ENCODE measurements at regions not wholly inside any gene's neighbourhood (a gene's known extent, or its start where the extent isn't known, plus 50 kb on each side); places are given as distances from the start of the nearest gene placed in this dataset.
"Not testable (repeated sequence)": the region's sequence is repeated elsewhere in the genome, so short reads cannot be mapped to it uniquely, and the experiment has no call there.

DNA sequence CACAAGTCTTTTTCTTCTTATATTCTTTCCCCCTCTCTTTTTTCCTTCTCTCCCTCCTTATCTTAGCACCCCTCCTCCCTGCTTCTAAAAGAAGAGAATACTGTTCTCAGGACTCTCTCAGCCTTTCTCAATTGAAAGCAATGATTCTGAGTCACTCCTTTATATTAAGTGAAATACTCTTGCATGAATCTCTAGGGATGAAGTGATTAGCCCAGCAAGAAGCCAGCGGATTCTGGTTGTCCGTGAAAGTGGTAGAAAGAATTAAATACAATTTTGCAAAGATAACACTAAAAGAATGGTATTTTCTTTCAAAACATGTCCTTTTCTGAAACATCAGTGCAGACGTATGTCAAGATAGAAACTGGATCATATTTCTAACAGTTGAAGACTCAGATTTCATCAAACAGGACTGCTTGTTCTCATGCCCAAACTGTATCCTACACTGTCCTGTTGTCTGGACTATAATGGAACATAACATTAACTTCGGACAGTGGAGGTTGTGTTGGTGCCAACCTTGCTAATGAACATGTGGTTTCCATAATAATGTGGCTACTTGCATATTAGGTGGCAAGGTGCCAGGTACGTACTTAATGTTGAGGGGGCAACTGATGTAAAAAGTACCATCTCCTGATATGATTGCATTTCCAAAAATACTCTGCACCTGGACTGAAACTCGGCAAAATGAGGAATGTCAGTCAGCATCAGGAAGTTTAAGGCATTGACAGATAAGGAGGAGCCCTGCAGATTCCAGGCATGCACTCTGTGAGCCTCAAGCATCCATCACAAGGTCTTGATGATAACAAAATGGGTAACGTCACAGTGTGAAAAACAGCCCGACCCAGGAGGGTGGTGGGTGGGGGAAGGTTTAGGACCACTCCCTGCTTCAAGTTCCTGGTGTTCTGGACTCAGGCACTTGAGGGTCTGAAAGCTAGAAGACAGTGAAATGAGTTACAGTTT, 357.2 kb downstream of the DLEU7 start:
- peak; percentile 23 for DNase-seq (ENCODE audit: low spot score)

DNA sequence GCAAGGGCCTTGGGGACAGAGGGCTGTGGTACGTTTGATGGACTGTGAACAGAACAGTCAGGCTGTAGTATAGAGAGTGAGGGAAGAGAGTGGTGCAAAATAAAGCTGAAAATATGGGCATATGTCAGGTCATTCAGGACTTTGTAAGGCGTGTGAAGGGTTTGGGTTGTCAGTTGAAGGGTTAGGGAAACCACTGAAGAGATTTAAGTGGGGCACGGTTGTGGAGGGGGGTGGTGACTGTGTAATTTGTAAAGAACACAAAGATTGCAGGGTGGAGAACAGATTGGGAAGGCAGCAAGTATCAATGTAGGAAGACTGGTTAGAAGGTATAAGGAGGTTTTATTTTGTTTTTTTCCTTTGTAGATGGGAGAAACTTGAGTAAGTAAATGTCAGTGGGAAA, 349.8 kb downstream of the DLEU7 start:
- no peak for DNase-seq (ENCODE audit: low spot score)

DNA sequence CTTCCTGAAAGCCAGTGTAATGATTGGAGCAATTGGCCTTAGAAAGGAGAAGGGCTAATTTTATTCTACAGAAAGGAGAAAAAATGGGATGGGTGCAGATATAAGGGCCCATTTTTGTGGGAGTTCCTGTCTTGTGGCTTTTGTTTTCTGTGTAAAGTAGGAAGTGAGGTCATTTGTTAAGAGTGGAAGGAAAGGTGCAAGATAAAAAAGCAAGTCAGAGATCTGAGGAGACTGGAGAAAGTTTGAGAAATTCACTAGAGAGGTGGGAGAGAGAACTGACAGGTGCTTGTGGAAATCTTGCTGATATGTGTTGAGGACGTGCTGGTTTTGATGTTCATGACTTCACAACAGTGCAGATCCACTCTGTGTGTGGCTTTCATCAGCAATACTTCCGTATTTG, 349.4 kb downstream of the DLEU7 start:
- no peak for DNase-seq (ENCODE audit: low spot score)

DNA sequence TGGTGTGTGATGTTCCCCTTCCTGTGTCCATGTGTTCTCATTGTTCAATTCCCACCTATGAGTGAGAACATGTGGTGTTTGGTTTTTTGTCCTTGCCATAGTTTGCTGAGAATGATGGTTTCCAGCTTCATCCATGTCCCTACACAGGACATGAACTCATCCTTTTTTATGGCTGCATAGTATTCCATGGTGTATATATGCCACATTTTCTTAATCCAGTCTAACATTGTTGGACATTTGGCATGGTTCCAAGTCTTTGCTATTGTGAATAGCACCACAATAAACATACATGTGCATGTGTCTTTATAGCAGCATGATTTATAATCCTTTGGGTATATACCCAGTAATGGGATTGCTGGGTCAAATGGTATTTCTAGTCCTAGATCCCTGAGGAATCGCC, 340.3 kb downstream of the DLEU7 start:
- not testable (repeated sequence) for DNase-seq (ENCODE audit: low spot score)

DNA sequence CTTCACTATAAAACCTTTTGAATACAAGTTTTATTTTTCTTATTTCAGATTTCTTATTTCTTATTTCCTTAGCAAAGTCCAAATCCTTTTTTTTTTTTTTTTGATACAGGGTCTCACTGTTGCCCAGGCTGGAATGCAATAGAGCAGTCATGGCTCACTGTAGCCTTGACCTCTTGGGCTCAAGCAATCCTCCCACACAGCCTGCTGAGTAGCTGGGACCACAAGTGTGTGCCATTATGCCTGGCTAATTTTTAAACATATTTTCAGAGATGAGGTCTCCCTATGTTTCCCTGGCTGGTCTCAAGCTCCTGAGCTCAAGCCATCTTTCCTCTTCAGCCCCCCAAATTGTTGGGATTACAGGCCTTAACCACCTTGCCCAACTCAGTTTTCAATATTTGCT, 334.3 kb downstream of the DLEU7 start:
- DNase-seq (ENCODE audit: low spot score), result no peak

DNA sequence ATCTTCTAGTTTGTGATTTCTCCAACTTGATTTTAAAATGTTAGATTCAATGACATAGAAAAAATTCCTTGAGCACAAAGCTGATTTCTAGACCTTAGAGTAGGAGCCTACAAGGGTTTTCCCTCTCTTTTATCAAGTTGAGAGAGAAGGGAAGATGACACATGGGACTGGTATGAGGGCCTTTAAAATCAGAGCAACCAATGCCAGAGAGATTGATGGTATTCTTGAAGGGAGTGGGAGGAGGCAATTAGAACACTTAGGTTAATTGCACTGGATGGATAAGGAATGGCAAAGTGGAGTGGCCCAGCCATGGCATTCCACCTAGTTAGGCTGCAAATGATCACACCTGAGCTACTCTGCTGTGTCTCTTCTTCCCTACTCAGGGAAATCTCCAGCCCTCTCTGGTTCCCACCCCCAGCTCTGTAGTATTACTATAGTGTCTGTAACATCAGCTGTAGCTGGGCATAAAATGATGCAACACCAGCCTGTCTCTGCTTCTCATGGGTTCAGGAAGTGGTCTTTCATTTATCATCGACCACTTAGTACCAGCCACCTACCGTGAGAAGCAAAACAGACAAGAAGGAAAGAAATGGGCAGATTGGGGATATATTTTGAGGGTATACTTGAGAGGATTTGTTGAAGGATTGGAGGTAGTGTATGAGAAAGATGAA, 333.6 kb downstream of the DLEU7 start:
- DNase-seq (ENCODE audit: low spot score), result no peak

DNA sequence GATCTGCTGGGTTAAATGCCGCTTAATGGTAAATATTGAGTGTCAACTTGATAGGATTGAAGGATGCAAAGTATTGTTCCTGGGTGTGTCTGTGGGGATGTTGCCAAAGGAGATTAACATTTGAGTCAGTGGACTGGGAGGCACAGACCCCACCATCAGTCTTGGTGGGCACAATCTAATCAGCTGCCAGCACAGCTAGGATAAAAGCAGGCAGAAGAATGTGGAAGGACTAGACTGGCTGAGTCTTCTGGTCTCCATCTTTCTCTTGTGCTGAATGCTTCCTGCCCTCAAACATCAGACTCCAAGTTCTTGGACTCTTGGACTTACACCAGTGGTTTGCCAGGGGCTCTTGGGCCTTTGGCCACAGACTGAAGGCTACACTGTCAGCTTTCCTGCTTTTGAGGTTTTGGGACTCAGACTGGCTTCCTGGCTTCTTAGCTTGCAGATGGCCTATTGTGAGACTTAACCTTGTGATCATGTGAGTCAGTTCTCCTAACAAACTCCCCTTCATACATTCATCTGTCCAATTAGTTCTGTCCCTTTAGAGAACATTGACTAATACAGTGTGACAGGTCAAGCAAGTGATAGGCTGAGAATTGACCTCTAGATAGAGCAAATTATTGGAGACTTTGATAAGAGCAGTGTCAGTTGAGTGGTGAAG, 332.5 kb downstream of the DLEU7 start:
- DNase-seq (ENCODE audit: low spot score), result not testable (repeated sequence)

DNA sequence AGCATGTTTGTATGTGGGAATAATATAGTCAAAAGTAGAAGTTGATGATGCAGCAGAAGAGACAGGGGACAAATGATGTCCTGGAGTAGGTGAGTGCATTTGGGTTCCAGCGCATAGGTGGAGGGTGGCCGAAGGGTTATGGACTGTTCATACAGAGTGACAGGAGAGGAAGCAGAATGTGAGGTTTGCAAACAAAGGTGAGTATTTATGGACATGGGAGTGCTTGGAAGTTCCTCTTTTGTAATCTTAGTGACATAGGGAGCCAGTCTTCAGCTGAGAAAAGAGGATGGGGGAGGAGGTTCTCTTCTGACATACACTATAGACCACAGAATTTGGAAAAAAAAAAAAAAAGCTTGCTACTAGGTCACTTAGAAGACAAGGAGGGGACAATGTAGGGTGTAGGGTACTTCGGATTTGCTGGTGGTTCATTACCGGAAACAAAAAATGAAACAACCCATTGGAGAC, 331.6 kb downstream of the DLEU7 start:
- DNase-seq (ENCODE audit: low spot score), result no peak

DNA sequence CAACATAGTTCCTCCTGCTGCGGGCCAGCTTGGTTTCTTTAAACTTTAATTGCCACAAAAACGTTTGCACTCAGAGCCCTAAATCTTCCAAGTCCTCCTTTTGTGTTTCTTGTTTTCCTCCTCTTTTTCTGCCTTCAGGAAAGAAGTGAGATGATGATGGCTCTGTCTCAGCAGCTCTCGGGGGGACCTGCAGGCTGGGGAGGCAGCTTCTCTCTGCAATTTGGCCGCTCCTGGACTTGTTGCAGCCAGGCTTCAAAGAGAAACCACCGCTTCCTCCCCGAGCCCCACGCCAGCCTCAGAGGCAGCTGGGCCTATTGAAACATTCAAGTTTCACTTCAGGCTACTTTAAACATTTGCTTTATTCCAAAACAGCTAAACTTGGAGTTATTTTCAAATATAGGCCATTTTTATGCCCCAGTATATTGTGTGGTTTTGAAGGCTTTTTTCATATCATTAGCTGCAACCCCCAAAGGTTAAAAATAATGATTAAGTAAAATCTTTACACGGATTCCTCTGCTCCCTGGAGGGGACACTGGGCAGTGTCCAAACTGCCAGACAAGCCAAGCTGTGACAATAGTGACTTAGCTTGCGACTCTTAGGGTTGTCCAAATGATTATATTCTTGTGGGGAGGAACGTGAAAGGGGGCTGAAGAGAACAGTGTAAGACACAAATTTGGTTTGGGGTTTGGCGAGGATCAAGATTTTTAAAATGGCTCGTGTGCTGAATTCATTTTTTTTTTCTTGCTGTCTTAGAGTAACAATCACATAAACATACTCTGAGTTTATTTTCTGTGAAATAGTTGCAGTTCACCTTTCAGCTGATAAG, 330.8 kb downstream of the DLEU7 start:
- DNase-seq (ENCODE audit: low spot score), result peak; percentile 59

DNA sequence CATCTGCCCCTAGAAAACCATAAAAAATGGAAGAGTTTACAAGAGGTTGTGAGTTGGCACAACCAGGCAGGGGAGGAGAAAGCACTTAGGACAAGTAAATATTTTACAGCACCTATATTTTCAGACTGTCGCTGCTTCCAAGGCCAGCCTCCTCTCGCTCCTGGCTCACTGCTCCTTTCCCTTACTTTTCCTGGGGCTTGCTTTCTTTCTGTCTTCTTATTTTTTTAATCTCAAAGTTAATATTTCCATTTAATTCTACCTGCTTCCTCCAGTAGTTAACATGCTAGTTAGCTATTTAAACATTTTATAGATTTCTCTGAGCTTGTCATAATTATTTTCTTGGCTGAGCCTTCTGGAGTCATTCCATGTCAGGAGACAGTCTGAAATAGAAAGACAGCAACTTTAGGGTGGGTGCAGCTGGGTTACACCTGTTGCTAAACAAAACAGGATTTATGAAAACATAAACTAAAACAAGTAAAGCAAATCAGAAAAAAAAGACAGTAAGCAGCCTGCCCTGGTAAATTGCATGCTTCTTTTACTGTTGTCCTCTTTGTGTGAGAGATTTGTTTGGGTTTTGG, 330.1 kb downstream of the DLEU7 start:
- no peak for DNase-seq (ENCODE audit: low spot score)

DNA sequence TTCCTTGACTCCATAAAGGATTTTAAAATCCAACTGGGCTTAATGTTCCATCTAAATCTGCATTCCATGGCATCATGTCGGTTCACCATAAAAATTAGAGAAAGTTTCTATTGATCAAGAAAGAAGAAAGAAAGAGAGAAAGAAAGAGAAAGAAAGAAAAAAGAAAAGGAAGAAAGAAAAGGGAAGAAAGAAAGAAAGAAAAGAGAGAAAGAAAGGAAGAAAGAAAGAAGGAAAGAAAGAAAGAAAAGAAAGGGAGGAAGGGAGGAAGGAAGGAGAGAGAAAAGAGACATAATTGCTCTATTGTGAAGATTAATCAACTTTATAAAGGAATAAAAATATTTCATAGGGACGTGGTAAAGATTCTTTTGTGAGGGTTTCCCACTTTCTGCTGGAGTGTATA, 329.2 kb downstream of the DLEU7 start:
- no peak for DNase-seq (ENCODE audit: low spot score)

DNA sequence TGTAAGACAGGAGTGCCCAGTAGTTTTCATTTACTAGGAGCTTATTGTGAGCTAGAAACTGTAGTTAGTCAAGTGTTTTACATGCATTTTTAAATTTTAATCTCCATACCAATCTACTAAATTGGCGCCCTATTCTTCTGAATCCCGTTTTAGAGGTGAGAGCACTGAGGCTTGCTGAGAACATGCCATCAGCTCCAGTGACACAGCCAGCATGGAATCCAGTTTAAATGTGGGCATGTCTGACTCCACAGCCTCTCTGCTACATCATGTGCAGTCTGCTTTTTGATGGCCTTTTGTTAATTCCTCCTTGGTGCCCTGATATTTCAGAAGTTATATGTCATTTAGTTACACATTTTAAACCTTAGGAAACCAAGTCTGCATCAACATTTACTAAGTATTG, 325.4 kb downstream of the DLEU7 start:
- DNase-seq (ENCODE audit: low spot score), result no peak

DNA sequence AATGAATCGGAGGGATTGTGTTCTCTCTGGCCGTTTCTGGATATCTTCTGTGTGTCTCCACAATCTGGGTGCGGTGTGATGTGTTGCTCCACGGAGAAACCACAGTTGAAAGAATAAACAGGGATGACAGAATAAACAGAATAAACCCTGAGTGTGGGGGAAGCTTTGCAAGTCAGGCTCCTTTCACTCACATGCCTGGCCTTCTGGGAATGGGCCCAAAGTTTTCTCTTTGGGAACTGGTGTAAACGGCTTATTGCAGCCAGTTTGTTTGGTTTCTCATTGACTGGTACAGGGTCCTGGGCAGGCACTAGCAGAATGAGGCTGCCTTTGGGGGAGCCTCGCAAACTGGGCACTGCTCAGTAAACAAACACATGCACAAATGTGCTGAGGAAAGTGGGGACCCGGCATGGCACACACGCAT, 324.7 kb downstream of the DLEU7 start:
- DNase-seq (ENCODE audit: low spot score), result no peak

DNA sequence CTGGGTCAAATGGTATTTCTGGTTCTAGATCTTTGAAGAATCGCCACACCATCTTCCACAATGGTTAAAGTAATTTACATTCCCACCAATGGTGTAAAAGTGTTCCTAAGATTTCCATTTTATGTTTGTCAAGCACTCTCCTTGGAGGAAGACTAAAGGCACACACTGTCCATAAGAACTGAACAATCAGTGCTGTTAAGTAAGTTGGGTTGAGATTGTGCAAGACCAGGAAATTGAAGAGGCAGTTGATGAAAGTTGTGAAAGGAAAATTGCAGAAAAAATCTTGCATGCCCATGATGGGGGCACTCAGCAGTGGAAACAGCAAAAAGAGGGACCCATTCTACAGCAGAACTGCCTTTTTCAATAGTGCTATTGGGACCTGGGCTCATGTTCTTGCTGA, 323.6 kb downstream of the DLEU7 start:
- no peak for DNase-seq (ENCODE audit: low spot score)

DNA sequence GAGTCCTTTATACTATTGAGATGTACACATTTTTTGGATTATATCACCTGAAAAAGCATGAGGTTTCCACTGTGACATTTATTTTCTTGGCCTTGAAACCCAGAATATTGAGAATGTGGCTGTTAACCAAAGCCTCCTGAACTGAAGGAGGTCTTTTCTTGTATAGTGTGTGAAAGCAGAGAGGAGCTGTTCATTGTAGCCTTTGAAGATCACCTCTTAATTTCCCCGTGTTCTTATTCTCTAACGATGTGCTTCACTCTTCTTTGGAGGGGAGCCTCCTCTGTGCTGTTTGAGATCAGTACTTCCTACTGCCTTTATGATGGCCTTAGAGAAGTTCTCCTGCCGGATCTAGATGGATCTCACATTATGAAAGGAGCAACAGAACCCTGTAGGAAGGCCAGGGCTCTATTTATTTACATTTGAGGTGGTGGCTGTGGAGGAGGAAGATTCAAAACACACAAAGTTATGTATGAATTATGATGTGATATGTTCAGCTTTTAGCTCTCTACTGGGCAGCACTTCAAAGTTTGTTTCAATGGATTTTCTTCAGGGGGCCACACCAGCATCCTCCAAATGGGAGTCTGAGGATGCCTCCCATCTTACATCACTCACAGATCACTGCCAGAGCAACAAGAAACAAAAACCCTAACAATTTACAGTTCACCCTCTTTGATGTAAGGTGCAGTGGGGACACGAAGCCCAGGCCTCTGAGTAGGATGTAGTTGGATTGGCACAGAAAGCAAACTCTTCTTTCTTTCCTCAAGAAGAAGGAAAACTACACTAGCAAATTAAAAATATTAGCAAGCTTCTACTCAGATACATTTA, 322.3 kb downstream of the DLEU7 start:
- DNase-seq (ENCODE audit: low spot score), result no peak

DNA sequence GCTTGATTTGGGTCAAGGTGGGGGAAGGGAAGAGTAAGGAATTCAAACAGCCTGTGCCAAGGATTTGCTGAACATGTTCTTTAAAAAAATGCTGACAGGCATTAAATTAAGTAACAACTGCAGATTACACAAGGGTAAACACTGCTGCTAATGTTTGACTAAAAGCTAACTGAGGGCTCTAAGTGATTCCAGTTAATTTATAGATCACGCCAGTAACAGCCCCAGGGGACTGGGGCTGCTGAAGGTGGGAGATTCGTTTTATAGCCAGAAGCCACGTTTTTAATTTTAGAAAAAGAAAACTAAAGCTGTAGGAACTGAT, 321.7 kb downstream of the DLEU7 start:
- no peak for DNase-seq (ENCODE audit: low spot score)

DNA sequence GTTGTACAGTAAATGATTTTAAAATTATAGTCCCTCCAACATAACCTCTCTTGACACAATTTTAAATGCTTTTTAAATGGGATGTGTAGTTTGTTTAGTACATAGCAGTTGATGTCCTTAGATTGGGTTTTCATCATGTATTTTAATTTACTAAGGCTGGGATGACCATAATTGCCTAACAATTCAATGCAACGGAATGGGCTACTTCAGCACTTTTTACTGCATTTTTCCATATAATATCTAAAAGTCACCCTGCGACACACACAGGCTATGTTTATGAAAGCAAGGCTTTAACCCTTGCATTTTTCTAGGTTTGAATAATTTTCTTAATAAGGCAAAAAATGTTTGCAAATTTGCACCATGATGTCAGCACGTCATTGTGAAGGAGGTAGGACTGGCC, 321.0 kb downstream of the DLEU7 start:
- DNase-seq (ENCODE audit: low spot score), result no peak

DNA sequence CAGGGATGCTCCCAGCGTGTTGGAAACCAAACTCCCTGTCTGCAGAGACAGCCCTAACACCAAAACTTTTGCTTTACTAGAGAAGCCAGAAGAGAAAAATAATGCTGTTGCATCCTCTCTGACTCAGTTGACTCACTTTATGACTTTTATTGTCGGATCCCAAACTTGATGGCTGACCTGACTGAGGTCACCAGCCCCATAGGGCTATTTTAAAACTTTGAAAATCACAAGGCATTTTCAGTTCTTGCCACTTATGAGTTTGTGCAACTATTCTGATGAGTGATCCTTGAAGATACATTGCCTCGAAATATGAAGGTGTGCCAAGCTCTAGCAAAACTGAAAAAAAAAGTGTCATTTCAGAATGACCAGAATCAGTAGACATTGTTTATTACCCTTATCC, 320.2 kb downstream of the DLEU7 start:
- DNase-seq (ENCODE audit: low spot score), result no peak

DNA sequence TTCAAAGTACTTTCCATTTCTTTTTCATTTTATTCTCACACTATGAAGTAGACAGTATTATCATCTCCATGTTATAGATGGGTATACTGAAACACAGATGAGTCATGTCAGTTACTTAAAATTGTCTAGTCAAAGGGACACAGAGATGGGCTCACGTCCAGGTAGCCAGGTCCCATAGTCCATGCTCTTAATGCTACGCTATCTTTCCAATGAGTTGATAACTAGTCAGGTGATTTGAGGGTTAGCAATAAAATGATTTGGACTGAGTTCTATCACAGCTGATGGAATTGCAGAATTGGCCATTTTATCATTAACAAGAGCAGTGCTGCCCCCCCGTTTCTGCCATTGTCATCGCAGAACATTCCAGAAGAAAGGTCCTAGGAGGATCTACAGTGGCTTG, 318.9 kb downstream of the DLEU7 start:
- DNase-seq (ENCODE audit: low spot score), result no peak

DNA sequence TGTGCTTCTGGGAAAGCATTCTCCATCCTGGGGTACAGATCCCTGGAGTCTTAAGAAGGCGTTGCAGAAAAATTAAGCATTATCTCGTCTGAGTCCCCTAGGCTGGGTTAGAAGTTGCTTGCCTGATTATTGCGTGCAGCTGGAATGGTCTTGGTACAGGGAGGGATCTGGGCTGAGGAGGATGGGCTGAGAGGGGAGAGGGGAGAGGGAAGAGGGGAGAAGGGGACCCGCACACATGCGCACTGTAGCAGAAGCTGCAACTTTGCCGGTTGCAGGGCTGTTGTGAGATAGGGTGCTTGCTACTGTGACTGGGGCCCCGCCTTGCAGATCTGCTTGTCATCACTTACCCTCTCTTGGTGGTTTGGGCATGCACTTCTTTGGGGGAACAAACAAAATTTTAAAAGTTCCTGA, 316.8 kb downstream of the DLEU7 start:
- no peak for DNase-seq (ENCODE audit: low spot score)

DNA sequence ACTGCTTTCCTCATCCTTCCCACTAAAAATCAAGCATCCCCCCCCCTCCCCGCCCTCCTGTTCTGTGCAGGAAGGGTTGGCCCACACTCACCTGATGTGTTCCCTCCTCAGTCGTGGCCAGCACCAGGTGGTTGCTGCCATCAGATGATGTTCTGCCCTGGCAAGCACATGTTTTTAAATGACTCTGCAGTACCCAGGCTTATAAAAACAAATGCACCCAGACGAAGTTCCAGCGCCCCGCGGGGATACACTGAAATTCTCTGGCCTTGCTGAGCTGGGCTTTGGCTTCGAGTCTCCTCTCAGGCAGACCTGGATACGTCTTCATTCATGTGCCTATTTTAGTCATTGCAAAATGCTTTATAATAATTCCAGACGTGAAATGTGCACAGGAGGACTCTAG, 316.3 kb downstream of the DLEU7 start:
- DNase-seq (ENCODE audit: low spot score), result no peak
